Spinal cord (tissue), 9 donors: ENCODE measurements at regions not wholly inside any gene's neighbourhood (a gene's known extent, or its start where the extent isn't known, plus 50 kb on each side); places are given as distances from the start of the nearest gene placed in this dataset.

ENCODE experiments used
- DNase-seq, 6 donors: peaks; one replicate each; pipeline versions ENCODE4 v3.0.0 to v3.0.0-alpha.2; 2013 to 2015; ENCODE audit warnings: low spot score in 6 of 6, low read depth in 4 of 6
- H3K27ac ChIP-seq: one replicate; pipeline ENCODE4 v1.5.1; 2013; ENCODE audit warnings: low read depth, low read length, control low read depth
- H3K27me3 ChIP-seq: one replicate; pipeline ENCODE4 v1.6.1; 2013; ENCODE audit warnings: low read length; ENCODE audit not compliant: control insufficient read depth, insufficient read depth
- H3K36me3 ChIP-seq: one replicate; pipeline ENCODE4 v1.6.1; 2013; ENCODE audit warnings: low read length; ENCODE audit not compliant: control insufficient read depth, insufficient read depth
- H3K4me1 ChIP-seq: one replicate; pipeline ENCODE4 v1.6.1; 2013; ENCODE audit warnings: low read length; ENCODE audit not compliant: control insufficient read depth, insufficient read depth
- H3K4me3 ChIP-seq: one replicate; pipeline ENCODE4 v1.5.1; 2013; ENCODE audit warnings: low read depth, low read length, control low read depth
- H3K9me3 ChIP-seq: one replicate; pipeline ENCODE4 v1.6.1; 2013; ENCODE audit warnings: low read length; ENCODE audit not compliant: control insufficient read depth, insufficient read depth
- WGBS: methylation state at CpG from one replicate; pipeline ENCODE4 v1.1.5; 2013; ENCODE audit warnings: missing lambda C conversion rate; ENCODE audit not compliant: insufficient coverage; 5-methylcytosine and 5-hydroxymethylcytosine counted together
- donor health status: healthy.

- Histone ChIP-seq H3K27me3 (no peaks in the 10 kb centered on the region), H3K36me3 (no peaks in the 10 kb centered on the region), H3K9me3 (peaks cover 2% of the 10 kb centered on the region), H3K4me3 (no peak overlapping the region), H3K27ac (no peak overlapping the region), H3K4me1 (no peaks in the 10 kb centered on the region)
- DNase-seq = no peak
- WGBS = no CpG with 5 or more reads among the region's 2 CpGs
Measured at GRCh38 chr10:2858452-2858851, 208.9 kb upstream of the PFKP start.

- no peaks in the 10 kb centered on the region for H3K36me3 ChIP-seq
- peak in 1 of 6 donors; percentile 69 for DNase-seq
- H3K27me3 ChIP-seq = no peaks in the 10 kb centered on the region
- peaks cover 2% of the 10 kb centered on the region for H3K9me3 ChIP-seq
- no peak overlapping the region for H3K27ac ChIP-seq
- H3K4me3 ChIP-seq = no peak overlapping the region
- 20% methylated on average over 2 of the region's 6 CpGs for WGBS
- H3K4me1 ChIP-seq = no peaks in the 10 kb centered on the region
Measured at GRCh38 chr10:2856598-2856997, 210.8 kb upstream of the PFKP start.

DNA sequence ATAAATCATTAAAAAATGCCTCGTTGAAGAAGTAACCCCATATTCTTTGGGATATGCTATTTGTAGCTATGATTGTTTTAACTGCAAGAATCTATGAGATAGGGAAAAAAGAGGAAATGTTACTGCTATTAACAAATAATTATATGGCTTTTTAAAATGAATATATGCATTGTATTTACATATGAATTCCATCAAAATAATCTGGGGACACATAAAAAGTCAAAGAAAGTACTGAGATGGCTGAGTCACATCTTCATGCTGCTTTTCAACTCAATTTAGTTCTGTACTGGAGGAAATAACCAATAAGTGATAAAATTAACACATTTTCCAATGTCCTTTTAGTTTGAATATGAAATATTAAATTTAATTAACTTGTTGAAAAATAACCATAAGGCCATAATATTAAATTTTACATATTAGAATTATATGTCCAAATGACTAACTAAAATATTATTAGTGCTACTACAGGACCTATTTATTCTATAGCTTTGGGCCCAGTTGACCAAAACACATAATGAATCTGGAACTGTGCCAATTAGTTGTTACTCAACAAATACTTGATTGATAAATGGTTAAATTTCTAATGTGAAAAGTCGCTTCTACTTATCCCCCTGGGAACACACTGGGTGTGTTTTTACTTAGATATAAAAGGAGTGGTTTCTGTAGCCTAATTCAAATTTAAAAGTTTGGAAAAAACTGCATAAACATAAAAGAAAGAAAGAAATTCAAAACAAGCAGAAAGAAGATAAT, 214.6 kb upstream of the PFKP start:
- WGBS = no CpG with 5 or more reads among the region's 2 CpGs
- peak in 1 of 6 donors; percentile 10 for DNase-seq
- Histone ChIP-seq H3K4me1 (no peaks in the 10 kb centered on the region), H3K27me3 (no peaks in the 10 kb centered on the region), H3K27ac (no peak overlapping the region), H3K4me3 (no peak overlapping the region), H3K9me3 (peaks cover 2% of the 10 kb centered on the region), H3K36me3 (no peaks in the 10 kb centered on the region)

DNA sequence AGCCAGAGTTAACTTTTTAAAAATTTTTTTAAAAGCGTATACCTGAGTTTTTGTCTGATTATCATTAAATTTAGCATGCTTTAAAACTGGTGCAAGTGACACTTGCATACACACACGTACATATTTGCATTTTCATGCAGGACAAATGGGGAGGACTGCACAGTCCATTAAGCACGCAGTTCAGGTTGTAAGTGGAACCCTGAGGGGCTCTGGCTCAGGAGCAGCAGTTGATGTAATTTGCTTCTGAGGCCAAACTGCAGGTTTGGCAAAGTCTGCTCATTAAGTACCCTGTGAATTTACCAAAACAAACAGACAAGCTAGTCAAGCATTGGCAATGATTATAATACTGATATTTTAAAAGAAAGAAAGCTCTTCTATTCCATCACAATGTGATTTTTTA, 215.8 kb upstream of the PFKP start:
- no peaks in the 10 kb centered on the region for H3K27me3 ChIP-seq
- H3K9me3 ChIP-seq = peaks cover 2% of the 10 kb centered on the region
- DNase-seq = peak in 2 of 6 donors; percentile 53 to 76
- no peaks in the 10 kb centered on the region for H3K36me3 ChIP-seq
- no peak overlapping the region for H3K4me3 ChIP-seq
- WGBS = 43% methylated on average over 1 of the region's 3 CpGs
- no peak overlapping the region for H3K27ac ChIP-seq
- H3K4me1 ChIP-seq = no peaks in the 10 kb centered on the region

GRCh38 chr10:2850202-2850601, 217.1 kb upstream of the PFKP start:
- Histone ChIP-seq H3K4me1 (no peaks in the 10 kb centered on the region), H3K9me3 (peaks cover 2% of the 10 kb centered on the region), H3K36me3 (no peaks in the 10 kb centered on the region), H3K27ac (no peak overlapping the region), H3K4me3 (no peak overlapping the region), H3K27me3 (no peaks in the 10 kb centered on the region)
- no peak for DNase-seq
- no CpG with 5 or more reads among the region's 5 CpGs for WGBS

DNA sequence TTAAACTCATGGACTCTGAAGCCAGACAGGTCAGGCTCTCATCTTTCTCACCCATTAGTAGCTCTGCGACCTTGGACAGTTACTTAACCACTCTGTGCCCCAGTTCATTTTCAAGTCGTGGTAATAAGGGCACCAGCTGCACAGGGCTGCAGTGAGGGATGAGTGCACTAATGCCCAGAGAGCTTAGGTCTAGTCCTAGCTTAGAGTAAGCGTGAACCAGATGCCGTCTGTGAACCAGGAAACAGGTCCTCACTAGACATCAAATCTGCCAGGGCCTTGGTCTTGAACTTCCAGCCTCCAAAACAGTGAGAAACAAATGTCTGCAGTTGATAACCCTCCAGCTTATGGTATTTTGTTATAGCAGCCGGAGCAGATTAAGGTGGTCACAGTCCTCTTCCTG, 222.4 kb upstream of the PFKP start:
- H3K9me3 ChIP-seq = peaks cover 2% of the 10 kb centered on the region
- DNase-seq = no peak
- WGBS = 88% methylated on average over 5 of the region's 5 CpGs
- H3K27ac ChIP-seq = no peak overlapping the region
- no peaks in the 10 kb centered on the region for H3K36me3 ChIP-seq
- no peaks in the 10 kb centered on the region for H3K27me3 ChIP-seq
- no peaks in the 10 kb centered on the region for H3K4me1 ChIP-seq
- H3K4me3 ChIP-seq = no peak overlapping the region

DNA sequence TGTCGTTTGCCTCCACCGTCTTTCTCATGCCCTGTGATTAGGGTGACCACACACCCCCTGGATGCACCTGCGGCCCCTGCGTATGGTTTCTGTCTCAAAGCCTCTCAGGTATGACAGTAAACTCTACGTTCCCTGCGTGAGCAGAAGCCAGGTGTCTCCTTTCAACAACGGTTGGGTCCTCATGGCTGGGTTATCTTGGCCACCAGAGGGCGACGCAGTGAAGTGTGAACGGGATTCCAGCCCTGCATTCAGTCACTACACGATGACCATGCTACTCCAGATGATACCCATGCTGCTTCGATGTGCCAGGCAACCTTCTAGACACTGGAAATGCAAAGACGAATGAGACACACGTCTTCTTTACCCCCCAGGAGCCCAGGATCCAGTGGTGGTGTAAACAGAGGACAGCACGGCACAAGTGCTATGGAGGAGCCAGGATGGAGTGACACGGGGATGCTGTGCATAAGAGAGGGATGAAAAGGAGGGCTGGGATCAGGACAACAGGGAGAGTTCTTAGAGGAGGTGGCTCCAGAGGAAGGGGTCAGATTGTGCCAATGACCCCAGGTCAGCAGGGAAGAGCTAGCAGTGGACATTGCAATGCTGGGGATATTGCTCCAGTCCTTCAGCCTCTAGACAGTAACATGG, 228.1 kb upstream of the PFKP start:
- DNase-seq = no peak
- WGBS = 70% methylated on average over 16 of the region's 16 CpGs
- Histone ChIP-seq H3K27ac (no peak overlapping the region), H3K9me3 (no peaks in the 10 kb centered on the region), H3K27me3 (no peaks in the 10 kb centered on the region), H3K4me1 (peaks cover 8% of the 10 kb centered on the region), H3K36me3 (no peaks in the 10 kb centered on the region), H3K4me3 (no peak overlapping the region)

GRCh38 chr10:2837674-2838073, 229.7 kb upstream of the PFKP start:
- H3K4me1 ChIP-seq = peaks cover 11% of the 10 kb centered on the region
- no peaks in the 10 kb centered on the region for H3K27me3 ChIP-seq
- no peaks in the 10 kb centered on the region for H3K36me3 ChIP-seq
- 94% methylated on average over 3 of the region's 7 CpGs for WGBS
- no peak overlapping the region for H3K4me3 ChIP-seq
- no peak overlapping the region for H3K27ac ChIP-seq
- no peaks in the 10 kb centered on the region for H3K9me3 ChIP-seq
- no peak for DNase-seq

DNA sequence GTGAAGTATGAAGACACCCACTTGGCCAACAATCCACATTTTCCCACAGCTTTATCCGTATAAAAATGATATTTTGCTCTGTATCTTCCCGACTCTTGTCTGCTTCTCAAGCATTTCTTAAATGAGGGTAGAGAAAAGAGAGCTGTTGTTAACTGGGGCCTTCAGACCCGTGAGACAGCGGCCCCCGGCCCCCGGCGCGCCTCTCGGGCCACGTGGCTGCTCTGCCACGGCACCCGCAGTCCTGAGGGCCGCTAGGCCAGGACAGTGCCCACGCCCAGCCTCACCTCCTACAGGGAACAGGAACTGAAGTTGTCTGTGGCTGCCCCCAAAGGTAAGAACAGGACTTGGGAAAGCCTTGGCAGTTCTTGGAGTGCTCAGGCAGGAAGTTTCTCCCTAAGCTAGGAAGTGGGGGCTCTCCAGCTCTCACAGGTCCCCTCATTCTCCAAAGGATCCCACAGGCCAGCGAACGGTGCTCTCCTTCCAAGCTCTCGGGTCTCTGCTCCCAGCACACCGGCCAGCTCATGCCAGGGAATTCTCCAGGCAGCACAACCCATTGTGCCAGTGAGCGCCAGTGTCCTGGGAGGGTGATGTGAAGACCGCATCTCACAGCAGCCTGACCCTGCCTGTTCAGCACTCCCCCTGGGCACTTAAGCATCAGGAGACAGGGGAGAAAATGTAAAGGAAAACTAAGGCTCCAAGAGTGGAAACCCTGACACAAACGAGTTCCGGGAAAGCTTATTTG, 230.3 kb upstream of the PFKP start:
- 95% methylated on average over 16 of the region's 22 CpGs for whole genome bisulfite sequencing
- Histone ChIP-seq H3K36me3 (no peaks in the 10 kb centered on the region), H3K9me3 (no peaks in the 10 kb centered on the region), H3K27ac (no peak overlapping the region), H3K4me3 (no peak overlapping the region), H3K4me1 (peaks cover 11% of the 10 kb centered on the region), H3K27me3 (no peaks in the 10 kb centered on the region)
- no peak for DNase-seq
